HG03139 (cell line): ENCODE measurements at regions not wholly inside any gene's neighbourhood (a gene's known extent, or its start where the extent isn't known, plus 50 kb on each side); places are given as distances from the start of the nearest gene placed in this dataset.
"Not testable (repeated sequence)": the region's sequence is repeated elsewhere in the genome, so short reads cannot be mapped to it uniquely, and the experiment has no call there.

Source experiments
- ATAC-seq: cut with Tn5 transposase; IDR thresholded peaks from one replicate; pipeline ENCODE4 v1.9.1; 2021; ENCODE audit not compliant: unreplicated experiment

DNA sequence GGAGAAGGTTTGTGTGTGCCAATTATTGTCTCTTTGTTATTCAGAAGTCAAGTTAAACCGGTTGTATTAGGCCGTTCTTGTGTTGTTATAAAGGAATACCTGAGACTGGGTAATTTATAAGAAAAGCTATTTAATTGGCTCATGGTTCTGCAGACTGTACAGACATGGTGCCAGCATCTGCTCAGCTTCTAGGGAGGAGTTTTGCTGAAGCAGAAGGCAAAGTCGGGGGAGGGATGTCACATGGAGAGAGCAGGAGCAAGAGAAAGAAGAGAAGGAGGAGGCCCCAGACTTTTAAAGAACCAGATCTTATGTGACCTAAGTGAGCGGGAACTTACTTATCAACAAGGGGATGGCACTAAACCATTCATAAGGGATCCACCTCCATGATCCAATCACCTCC, 349.3 kb upstream of the PCDH18 start:
- ATAC-seq, result no peak

DNA sequence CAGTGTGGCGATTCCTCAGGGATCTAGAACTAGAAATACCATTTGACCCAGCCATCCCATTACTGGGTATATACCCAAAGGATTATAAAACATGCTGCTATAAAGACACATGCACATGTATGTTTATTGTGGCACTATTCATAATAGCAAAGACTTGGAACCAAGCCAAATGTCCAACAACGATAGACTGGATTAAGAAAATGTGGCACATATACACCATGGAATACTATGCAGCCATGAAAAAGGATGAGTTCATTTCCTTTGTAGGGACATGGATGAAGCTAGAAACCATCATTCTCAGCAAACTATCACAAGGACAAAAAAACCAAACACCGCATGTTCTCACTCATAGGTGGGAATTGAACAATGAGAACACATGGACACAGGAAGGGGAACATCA, 335.8 kb upstream of the PCDH18 start:
- not testable (repeated sequence) for ATAC-seq

DNA sequence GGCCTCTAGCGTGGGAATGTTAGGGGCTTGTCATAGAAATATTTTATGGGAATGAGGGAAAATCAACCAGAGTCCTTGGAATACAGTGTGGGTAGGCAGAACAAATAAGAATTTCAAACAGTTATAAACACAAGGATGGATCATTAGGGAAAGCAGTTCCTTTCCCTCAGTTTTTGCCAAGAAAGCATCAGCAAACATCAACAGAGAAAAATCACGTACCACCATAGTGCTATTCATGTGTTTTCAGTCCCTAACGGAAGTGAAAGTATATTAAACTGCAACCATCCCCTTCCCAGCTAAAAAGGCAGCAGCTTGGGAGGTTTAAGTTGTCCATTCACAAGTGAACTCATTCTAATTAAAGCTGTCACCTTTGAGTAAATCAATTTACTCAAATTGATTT, 334.4 kb upstream of the PCDH18 start:
- no peak for ATAC-seq

DNA sequence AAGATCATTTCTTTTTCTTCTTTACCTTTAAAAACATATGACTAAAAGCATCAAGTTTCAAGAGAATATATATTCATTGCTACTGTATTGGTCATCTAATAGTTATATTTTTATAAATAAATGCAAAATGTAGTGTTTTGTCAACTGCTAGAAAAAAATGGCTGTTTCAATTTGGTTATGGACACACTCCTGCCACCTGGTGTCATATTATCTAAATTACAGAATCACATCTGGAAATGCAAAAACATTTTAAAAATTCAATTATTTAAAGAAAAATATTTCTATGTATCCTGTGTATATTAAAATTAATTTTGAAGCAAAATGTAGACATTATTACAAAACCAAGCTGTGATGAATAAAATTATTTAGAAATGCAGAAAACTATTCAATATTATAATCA, 329.4 kb upstream of the PCDH18 start:
- ATAC-seq, result no peak

DNA sequence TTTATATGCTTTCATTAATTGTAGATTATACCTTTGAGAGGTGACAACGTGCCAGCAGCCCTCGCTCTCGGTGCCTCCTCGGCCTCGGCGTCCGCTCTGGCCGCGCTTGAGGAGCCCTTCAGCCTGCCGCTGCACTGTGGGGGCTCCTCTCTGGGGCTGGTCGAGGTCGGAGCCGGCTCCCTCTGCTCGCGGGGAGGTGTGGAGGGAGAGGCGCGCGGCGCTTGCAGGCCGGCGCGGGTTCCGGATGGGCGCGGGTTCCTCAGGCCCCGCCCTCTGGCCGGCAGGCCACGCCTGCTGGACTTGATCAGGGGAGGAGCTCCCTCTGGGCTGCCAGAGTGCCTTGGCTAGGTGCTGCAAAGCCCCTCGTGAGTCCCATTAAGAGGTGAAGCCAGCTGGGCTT, 321.1 kb upstream of the PCDH18 start:
- ATAC-seq, result no peak

DNA sequence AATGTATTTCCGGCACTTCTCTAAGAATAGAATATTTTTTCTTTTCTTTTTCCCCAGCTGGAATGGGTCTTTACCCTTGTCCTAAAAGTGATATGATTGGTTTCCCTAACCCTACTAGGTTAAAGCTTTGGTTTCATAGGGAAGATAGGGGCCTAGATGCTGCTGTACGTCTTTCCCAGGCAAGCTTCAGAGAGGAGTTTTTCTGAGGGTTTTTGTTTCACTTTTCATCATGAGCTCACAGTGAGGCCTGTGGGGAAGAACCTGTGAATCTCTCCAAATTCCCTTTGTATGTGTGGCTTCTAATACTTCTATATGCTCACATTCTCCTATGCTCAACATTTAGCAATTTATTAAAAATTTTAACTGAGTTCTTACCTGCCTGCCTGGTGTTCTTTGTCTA, 320.0 kb upstream of the PCDH18 start:
- ATAC-seq, result no peak

DNA sequence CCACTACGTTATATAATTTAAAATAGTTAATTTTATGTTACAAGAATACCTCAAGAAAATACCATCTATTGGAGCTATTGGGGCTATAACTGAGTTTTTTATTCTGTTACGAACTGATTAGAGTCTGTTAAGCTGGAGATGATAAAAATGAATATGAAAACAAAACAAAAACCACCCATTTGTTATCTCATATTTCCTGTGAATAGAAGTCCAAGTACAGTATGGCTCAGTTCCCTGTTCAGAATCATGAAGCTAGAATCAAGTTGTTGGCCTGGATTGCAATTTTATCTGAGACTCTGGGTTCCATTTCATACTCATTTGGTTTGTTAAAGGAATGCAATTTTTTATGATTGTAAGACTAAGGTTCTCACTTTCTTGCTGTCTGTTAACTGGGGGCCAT, 319.1 kb upstream of the PCDH18 start:
- no peak for ATAC-seq

DNA sequence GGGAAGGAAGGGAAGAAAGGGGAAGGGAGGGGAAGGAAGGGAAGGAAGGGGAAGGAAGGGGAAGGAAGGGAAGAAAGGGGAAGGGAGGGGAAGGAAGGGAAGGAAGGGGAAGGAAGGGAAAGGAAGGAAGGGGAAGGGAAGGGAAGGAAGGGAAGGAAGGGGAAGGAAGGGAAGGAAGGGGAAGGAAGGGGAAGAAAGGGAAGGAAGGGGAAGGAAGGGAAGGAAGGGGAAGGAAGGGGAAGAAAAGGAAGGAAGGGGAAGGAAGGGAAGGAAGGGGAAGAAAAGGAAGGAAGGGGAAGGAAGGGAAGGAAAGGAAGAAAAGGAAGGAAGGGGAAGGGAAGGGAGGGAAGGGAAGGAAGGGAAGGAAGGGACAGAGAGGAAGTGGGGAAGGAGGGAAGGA, 295.7 kb upstream of the PCDH18 start:
- ATAC-seq, result not testable (repeated sequence)

DNA sequence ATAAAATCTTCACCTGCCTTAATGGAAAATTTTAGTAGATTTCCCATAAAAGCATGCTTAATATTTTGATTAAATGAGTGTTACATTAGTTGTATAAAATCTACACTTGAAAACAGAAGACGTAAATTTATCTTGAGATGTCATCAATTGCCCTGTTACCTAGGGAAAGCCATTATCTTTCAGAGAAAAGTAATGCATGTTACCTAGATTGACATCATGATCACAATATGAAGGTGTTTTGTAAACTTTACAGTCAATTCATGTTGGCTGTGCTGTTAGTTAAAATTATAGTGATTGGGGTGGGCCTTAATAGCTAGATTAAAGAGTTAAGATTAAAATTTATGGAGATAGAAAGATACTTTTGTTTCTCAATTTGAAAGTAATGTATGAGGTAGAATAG, 293.2 kb upstream of the PCDH18 start:
- no peak for ATAC-seq

DNA sequence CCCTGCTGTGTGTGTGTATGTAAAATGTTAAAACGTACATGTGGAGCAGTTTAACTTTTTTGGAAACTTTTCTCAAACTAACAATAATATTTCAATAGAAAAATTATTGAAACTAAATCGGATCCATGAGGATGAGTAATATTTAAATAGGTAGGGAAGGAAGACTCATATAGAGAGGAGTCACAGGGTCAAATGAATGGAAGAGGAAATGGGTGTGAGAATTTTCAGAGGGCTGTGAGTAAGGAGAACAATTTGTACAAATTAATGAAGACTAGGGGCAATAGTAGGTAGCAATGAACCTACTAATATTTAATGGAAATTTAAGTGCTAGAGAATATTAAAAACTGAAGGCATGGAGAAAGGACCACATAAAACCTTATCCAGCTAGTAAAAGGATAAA, 290.7 kb upstream of the PCDH18 start:
- no peak for ATAC-seq

DNA sequence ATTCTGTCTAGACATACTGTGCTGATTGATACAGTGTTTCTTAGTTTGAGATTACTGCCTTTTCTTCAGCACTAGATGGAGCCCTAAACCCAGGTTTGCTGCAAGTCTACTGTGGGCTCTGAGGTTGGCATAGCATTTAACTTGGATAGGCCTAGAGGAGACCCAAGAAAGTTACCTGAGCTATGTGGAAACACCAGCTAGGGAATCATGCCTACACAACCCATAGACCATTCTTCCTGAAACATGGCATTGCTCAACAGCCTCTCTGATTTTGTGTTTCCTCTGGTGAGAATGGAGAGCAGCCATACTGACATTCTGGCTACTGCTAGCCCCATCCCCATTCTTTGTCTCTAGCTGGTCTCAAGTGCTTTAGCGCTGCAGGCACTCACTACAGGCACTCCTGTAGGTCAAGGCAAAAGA, 287.7 kb upstream of the PCDH18 start:
- peak; percentile 71 for ATAC-seq

DNA sequence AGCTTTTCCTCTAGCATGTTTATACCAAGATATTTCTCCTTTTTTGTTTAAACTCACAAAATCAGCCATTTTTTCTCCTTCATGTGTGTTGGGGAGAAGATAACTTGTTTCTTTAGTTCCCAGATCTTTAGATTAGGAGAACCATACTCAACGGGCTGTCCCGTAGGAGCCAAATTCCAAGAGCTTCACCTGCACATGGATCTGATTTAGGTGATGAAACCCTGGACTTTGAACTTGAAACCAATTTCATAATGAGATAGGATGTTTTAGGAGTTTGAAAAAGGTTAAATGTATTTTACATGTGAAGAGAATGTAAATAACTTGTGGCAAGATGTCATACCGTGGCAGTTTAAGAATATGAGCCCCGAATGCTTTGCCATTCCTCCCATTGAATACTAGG, 280.0 kb upstream of the PCDH18 start:
- no peak for ATAC-seq

DNA sequence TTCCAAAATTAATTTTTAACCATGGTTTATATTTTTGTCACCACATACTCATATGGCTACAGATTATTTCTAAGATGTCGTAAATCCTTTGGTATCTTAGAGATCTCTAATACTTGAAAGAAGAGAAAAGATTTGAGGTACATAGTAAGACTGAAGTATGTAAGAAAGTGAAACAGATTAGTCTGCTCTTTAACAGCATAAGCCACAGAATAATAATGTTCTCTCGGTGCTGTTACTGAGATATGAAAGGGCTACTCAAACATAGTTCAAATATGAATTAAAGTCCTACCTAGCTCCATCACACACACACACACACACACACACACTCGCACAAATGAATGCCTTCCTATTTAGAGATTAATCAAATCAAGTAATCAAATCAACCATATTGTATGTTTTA, 274.1 kb upstream of the PCDH18 start:
- no peak for ATAC-seq

DNA sequence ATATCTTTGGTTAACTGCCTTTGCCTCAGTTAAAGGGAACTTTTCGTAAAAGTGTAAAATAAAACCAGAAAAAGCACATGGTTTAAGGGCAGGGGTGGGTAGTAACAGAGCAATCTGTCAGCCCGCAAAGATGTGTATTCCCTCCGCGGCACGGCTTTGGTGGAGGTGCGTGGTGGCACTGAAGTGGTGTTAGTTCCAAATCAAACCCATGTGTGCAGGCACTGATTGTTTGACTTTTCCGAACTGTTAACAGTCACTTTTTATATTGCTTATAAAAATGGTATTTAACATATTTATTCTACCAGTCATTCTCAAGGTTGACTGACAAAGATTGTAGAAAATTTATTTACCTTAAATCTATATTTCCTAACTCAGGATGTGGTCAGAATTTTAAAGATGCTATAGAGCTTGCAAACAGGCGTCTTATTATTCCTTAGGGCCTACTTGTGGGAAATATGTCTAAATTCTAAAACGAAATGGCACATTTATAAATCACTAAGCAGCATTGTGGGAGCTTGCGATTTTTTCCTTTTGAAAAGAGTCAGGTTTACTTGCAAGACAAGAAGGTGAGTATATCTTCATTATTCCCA, 272.7 kb upstream of the PCDH18 start:
- ATAC-seq, result no peak

DNA sequence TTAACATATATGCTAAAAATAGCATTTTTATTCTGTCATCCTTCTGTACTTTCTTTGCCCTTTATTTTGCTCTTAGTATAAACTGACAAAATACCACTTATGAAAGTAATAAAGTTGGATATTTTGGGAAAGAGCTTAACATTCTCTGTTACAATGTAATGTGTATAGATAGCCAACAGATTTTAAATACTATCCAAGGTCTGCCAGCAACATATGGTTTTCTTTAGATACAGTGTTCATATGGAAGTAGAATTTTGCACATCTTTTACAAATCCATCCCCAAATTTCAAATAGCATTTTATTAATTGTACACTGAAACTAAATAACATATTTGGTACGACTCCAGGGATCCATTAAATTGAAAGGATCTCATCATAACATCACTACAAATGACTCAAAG, 268.6 kb upstream of the PCDH18 start:
- no peak for ATAC-seq

DNA sequence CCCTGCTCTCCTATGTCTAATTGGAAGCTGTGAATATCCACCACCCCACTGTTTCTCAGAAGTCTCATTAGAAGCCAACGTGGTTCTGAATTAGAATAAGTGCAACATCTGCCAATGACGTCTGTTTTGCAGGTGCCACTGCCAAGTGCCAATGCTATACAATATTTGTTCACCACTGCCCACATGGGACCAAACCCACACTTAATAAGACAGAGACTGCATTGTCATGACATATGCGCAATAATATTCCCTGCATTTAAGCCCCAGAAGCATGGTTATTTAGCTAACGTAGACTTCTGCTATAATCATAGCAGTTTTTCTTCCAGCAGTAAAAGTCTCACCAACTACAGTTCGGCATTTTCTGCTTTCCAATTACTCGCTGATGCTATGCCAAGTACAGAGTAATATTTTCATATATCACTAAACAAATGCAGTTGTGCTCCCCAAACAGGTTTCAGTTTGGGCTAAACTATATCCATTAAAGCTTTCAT, 262.5 kb upstream of the PCDH18 start:
- ATAC-seq, result no peak

DNA sequence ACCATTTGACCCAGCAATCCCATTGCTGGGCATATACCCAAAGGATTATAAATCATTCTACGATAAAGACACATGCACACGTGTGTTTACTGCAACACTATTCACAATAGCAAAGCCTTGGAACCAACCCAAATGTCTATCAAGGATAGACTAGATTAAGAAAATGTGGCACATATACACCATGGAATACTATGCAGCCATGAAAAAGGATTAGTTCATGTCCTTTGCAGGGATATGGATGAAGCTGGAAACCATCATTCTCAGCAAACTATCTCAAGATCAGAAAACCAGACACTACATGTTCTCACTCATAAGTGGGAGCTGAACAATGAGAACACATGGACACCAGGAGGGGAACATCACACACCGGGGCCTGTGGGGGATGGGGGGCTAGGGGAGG, 257.0 kb upstream of the PCDH18 start:
- ATAC-seq, result not testable (repeated sequence)

DNA sequence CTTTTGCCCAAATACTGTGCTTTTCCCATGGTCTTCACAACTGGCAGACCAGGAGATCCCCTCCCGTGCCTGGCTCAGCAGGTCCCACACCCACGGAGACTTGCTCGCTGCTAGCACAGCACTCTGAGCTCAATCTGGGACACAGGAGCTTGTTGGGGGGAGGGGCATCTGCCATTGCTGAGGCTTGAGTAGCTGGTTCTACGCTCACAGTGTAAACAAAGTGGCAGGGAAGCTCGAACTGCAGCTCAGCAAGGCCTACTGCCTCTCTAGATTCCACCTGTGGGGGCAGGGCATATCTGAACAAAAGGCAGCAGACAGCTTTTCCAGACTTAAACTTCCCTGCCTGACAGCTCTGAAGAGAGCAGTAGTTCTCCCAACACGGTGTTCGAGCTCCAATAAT, 251.6 kb upstream of the PCDH18 start:
- not testable (repeated sequence) for ATAC-seq

DNA sequence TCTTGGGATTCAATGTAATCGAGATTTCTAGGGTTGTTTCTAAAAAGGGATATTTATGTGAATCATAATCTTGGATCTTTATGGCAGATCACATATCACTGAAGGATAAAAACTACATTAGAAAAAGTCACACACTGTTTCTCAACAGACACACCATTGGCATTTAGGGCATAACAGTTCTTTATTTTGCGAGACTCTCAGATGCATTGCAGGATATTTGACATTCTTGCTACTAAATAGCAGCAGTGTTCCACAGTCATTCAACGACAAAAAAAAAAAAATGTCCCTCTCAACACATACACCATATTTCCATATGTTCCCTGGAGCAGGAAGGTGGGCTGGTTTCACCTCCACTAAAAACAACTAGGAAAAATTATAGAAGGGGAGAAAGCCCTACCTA, 243.4 kb upstream of the PCDH18 start:
- no peak for ATAC-seq

DNA sequence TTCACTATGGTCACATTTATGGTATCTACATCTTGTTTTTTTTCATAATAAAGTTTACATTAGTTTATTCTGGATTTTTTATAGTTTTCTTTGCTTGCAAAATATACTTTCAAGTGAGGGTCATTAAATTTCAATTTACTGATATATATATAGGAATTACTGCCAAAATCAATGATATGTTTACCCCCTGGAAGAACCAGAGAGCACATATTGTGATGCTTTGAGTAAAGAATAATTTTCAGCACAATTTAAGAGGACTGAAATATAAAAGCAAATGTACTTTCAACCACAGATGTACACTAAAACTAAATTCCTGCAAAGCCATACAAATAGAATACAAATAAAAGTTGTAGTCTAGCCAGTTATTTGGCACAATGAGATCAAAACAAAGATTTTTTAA, 242.2 kb upstream of the PCDH18 start:
- no peak for ATAC-seq

DNA sequence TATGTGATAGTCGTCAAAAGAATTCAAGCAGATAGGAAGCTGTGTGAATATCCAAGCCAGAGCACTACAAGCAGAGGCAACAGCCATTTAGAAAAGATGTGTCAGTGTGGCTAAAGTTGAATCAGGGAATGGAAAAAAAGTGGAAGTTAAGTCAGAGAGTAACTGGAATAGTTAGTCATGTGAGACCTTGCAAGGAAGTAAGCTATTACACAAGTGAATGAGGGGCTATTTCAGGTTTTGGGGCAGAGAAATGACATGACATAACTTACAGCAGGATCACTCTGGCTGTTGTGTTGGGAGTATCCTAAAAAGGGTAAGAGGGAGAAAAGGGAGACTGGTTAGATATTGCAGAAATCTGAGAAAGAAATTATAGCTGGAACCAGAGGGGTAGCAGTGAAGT, 236.6 kb upstream of the PCDH18 start:
- no peak for ATAC-seq

DNA sequence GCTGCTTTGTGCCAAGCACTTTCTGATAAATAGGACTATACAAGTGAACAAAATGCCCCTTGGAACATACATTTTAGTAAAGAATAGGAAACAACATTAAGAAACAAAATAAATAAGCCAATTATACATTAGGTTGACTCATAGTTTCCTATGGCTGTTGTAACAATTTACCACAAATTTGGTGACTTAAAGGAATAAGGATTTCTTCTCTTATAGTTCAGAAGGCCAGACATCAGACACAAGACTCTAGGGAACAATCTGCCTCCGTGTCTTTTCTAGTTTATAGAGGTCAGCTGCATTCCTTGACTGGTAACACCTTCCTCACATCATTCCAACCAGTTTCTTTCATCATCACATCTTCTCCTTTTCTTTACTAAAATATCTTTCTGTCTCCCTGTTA, 235.9 kb upstream of the PCDH18 start:
- ATAC-seq, result no peak

DNA sequence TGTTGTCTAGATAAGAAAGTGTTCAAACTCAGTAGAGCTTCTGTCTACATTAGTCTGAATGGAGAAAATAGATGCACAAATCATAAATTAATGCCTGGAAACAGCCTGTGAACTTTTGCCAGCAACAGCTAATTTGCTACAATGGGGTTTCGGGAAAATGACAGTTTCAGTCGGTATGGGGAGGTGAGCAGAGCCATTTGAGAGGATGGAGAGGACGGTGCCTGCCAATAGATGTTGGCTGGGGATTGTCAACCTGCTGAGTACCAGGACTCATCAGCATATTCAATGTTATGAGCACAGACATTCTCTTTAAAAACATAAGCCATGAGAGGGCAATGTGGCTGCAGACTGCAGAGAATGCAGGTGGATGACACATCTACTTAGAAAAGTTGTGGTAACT, 230.3 kb upstream of the PCDH18 start:
- no peak for ATAC-seq
